CD4-positive, CD25-positive, alpha-beta regulatory T cell (primary cell): ENCODE measurements at regions not wholly inside any gene's neighbourhood (a gene's known extent, or its start where the extent isn't known, plus 50 kb on each side); places are given as distances from the start of the nearest gene placed in this dataset.

Experiments
- ATAC-seq, 2 donors: fragments of 150-1000 bp; cut with Tn5 transposase; one replicate each; pipeline ENCODE4 v1.10.0; 2021; ENCODE audit warnings: low read depth in 2 of 2, moderate number of reproducible peaks in 2 of 2, moderate library complexity in 1 of 2
- DNase-seq, 3 donors: peaks; one replicate each; pipeline versions ENCODE4 v3.0.0 to v3.0.0-alpha.2; 2012 to 2022; ENCODE audit warnings: mixed read lengths in 1 of 3
- H3K27ac ChIP-seq: one replicate; pipeline ENCODE4 v1.7.0; 2013; ENCODE audit warnings: mild to moderate bottlenecking, low read length; ENCODE audit not compliant: insufficient read depth, poor library complexity, severe bottlenecking
- H3K27me3 ChIP-seq: one replicate; pipeline ENCODE4 v1.7.0; 2013; ENCODE audit warnings: low read length; ENCODE audit not compliant: control insufficient read depth, insufficient read depth
- H3K36me3 ChIP-seq: one replicate; pipeline ENCODE4 v1.7.0; 2013; ENCODE audit warnings: mild to moderate bottlenecking, low read length, moderate library complexity; ENCODE audit not compliant: control insufficient read depth, insufficient read depth
- H3K4me1 ChIP-seq: 2 replicates; pipeline ENCODE4 v1.7.0; 2013; ENCODE audit warnings: mild to moderate bottlenecking, low read length; ENCODE audit not compliant: insufficient read depth, control insufficient read depth, poor library complexity, severe bottlenecking
- H3K4me3 ChIP-seq: one replicate; pipeline ENCODE4 v1.7.0; 2013; ENCODE audit warnings: low read depth, mild to moderate bottlenecking, low read length, moderate library complexity
- H3K9me3 ChIP-seq, 2 experiments: 1 replicate in 1 of 2; 2 replicates in 1 of 2; pipeline ENCODE4 v1.7.0; 2013; ENCODE audit warnings: low read length in 2 of 2, mild to moderate bottlenecking in 1 of 2, moderate library complexity in 1 of 2; ENCODE audit not compliant: control insufficient read depth in 2 of 2
- H3K27ac Mint-ChIP-seq, 3 donors: one replicate each; pipeline ENCODE4 v1.8.0; 2020 to 2022; ENCODE audit warnings: mild to moderate bottlenecking in 3 of 3, mixed read lengths in 3 of 3, moderate library complexity in 2 of 3
- H3K27me3 Mint-ChIP-seq: one replicate; pipeline ENCODE4 v1.8.0; 2022; ENCODE audit warnings: mild to moderate bottlenecking, mixed read lengths
- H3K36me3 Mint-ChIP-seq: one replicate; pipeline ENCODE4 v1.8.0; 2020; ENCODE audit warnings: mixed read lengths
- H3K4me1 Mint-ChIP-seq, 4 donors: one replicate each; pipeline ENCODE4 v1.8.0; 2020 to 2022; ENCODE audit warnings: mixed read lengths in 4 of 4, mild to moderate bottlenecking in 1 of 4
- H3K4me3 Mint-ChIP-seq, 4 donors: one replicate each; pipeline ENCODE4 v1.8.0; 2020 to 2022; ENCODE audit warnings: mild to moderate bottlenecking in 4 of 4, mixed read lengths in 4 of 4, moderate library complexity in 3 of 4
- H3K9me3 Mint-ChIP-seq, 7 donors: one replicate each; pipeline ENCODE4 v1.8.0; 2020 to 2022; ENCODE audit warnings: mixed read lengths in 7 of 7, mild to moderate bottlenecking in 3 of 7, moderate library complexity in 2 of 7

GRCh38 chr5:117246424-117246823 is 671.8 kb upstream of the SEMA6A start:
- Mint-ChIP-seq H3K4me1 (no peaks in the 10 kb centered on the region), H3K36me3 (no peaks in the 10 kb centered on the region), H3K27me3 (peaks cover 4% of the 10 kb centered on the region), H3K4me3 (no peak overlapping the region), H3K9me3 (peaks cover 0 to 7% (median 3%) of the 10 kb centered on the region in 7 donors), H3K27ac (no peak overlapping the region)
- Histone ChIP-seq H3K4me1 (no peaks in the 10 kb centered on the region), H3K4me3 (no peak overlapping the region), H3K36me3 (no peaks in the 10 kb centered on the region), H3K27me3 (no peaks in the 10 kb centered on the region), H3K27ac (no peak overlapping the region), H3K9me3 (no peaks in the 10 kb centered on the region)
- no peak for ATAC-seq
- DNase-seq: no peak

- no peak for ATAC-seq
- no peaks in the 10 kb centered on the region for H3K27me3 ChIP-seq
- no peak overlapping the region for H3K4me3 ChIP-seq
- Mint-ChIP-seq H3K27ac (no peak overlapping the region), H3K4me3 (no peak overlapping the region), H3K4me1 (no peaks in the 10 kb centered on the region), H3K36me3 (no peaks in the 10 kb centered on the region), H3K9me3 (peaks cover 2 to 15% (median 4%) of the 10 kb centered on the region in 7 donors), H3K27me3 (peaks cover 4% of the 10 kb centered on the region)
- no peaks in the 10 kb centered on the region for H3K9me3 ChIP-seq
- no peaks in the 10 kb centered on the region for H3K4me1 ChIP-seq
- no peak overlapping the region for H3K27ac ChIP-seq
- no peak for DNase-seq
- no peaks in the 10 kb centered on the region for H3K36me3 ChIP-seq
Observed at GRCh38 chr5:117245130-117245529, 670.5 kb upstream of the SEMA6A start.

GRCh38 chr5:117242028-117242427 is 667.4 kb upstream of the SEMA6A start:
- ATAC-seq: no peak
- H3K4me1 ChIP-seq: no peaks in the 10 kb centered on the region
- no peak overlapping the region for H3K4me3 ChIP-seq
- H3K27me3 ChIP-seq: no peaks in the 10 kb centered on the region
- no peaks in the 10 kb centered on the region for H3K9me3 ChIP-seq
- Mint-ChIP-seq H3K27ac (no peak overlapping the region), H3K4me1 (no peaks in the 10 kb centered on the region), H3K4me3 (no peak overlapping the region), H3K9me3 (peaks cover 0 to 16% (median 6%) of the 10 kb centered on the region in 7 donors), H3K27me3 (peaks cover 4% of the 10 kb centered on the region), H3K36me3 (no peaks in the 10 kb centered on the region)
- H3K27ac ChIP-seq: no peak overlapping the region
- no peak for DNase-seq
- H3K36me3 ChIP-seq: no peaks in the 10 kb centered on the region

DNA sequence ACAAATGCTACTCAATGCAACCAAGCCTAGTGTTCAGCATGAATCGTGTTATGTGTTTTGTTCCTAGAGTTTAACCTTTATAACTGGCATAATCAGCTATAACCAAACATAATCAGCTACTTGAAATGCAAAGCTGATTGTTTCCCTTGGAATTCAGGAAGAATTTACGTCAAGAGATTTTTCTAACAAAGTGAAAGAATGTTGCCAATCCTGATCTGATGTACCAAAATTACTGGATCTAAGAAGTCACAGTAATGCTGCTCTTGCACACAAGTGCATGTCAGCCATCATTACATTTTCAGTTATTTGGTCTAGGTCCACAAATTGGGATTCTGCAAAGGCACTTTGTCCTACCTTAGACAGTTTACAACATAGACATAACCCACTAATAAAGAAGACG is 662.3 kb upstream of the SEMA6A start:
- H3K27ac ChIP-seq: no peak overlapping the region
- no peak overlapping the region for H3K4me3 Mint-ChIP-seq
- no peak for ATAC-seq
- H3K36me3 Mint-ChIP-seq: no peaks in the 10 kb centered on the region
- H3K9me3 Mint-ChIP-seq: peaks cover 0 to 19% (median 3%) of the 10 kb centered on the region in 7 donors
- H3K27ac Mint-ChIP-seq: no peak overlapping the region
- H3K36me3 ChIP-seq: no peaks in the 10 kb centered on the region
- H3K4me3 ChIP-seq: no peak overlapping the region
- no peak for DNase-seq
- H3K9me3 ChIP-seq: no peaks in the 10 kb centered on the region
- H3K4me1 Mint-ChIP-seq: no peaks in the 10 kb centered on the region
- H3K27me3 Mint-ChIP-seq: no peaks in the 10 kb centered on the region
- no peaks in the 10 kb centered on the region for H3K27me3 ChIP-seq
- no peaks in the 10 kb centered on the region for H3K4me1 ChIP-seq

DNA sequence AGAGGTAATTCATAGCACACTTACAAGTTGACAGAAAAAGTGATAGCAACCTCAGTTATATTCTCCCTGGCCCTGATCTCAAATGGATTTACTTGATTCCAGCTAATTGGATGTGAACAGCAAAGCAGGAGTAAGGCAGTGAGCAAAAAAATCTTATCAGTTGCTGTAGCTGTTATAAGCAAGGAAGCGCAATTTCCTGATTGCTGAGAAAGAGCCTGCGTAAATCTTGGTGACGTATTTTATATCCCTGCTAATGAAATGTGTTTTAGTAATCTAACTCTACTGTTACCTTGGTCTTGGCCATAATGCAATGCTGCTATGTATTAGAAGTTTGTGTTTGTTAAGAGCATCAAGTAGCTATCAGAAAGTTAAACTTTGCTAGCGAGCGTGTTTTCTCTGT is 661.2 kb upstream of the SEMA6A start:
- Histone ChIP-seq H3K36me3 (no peaks in the 10 kb centered on the region), H3K9me3 (no peaks in the 10 kb centered on the region), H3K27ac (no peak overlapping the region), H3K4me3 (no peak overlapping the region), H3K4me1 (no peaks in the 10 kb centered on the region), H3K27me3 (no peaks in the 10 kb centered on the region)
- ATAC-seq (no peak), DNase-seq (no peak)
- no peaks in the 10 kb centered on the region for H3K36me3 Mint-ChIP-seq
- no peaks in the 10 kb centered on the region for H3K27me3 Mint-ChIP-seq
- no peak overlapping the region for H3K27ac Mint-ChIP-seq
- no peaks in the 10 kb centered on the region for H3K4me1 Mint-ChIP-seq
- H3K9me3 Mint-ChIP-seq: peaks cover 0 to 17% (median 3%) of the 10 kb centered on the region in 7 donors
- H3K4me3 Mint-ChIP-seq: no peak overlapping the region

DNA sequence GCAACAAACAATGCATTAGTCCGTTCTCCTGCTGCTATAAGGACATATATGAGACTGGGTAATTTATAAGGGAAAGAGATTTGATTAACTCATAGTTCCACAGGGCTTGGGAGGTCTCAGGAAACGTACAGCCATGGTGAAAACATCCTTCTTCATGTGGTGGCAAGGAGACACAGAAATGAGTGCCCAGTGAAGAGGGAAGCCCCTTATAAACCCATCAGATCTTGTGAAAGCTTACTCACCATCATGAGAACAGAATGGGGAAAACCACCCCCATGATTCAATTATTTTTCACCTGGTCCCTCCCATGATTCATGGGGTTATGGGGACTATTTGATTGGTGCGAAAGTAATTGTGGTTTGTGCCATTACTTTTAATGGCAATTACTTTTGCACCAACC is 655.8 kb upstream of the SEMA6A start:
- Histone ChIP-seq H3K36me3 (no peaks in the 10 kb centered on the region), H3K4me1 (no peaks in the 10 kb centered on the region), H3K27me3 (no peaks in the 10 kb centered on the region), H3K4me3 (no peak overlapping the region), H3K9me3 (no peaks in the 10 kb centered on the region), H3K27ac (no peak overlapping the region)
- no peak for DNase-seq
- Mint-ChIP-seq H3K27ac (no peak overlapping the region), H3K36me3 (no peaks in the 10 kb centered on the region), H3K27me3 (no peaks in the 10 kb centered on the region), H3K4me3 (no peak overlapping the region), H3K4me1 (no peaks in the 10 kb centered on the region), H3K9me3 (peaks cover 0 to 10% (median 1%) of the 10 kb centered on the region in 7 donors)
- no peak for ATAC-seq

- H3K27ac Mint-ChIP-seq: no peak overlapping the region
- Histone ChIP-seq H3K4me3 (no peak overlapping the region), H3K27ac (no peak overlapping the region), H3K27me3 (no peaks in the 10 kb centered on the region), H3K4me1 (no peaks in the 10 kb centered on the region), H3K9me3 (no peaks in the 10 kb centered on the region), H3K36me3 (no peaks in the 10 kb centered on the region)
- H3K4me3 Mint-ChIP-seq: no peak overlapping the region
- ATAC-seq (no peak), DNase-seq (no peak)
- H3K4me1 Mint-ChIP-seq: peaks cover 0 to 2% (median 0%) of the 10 kb centered on the region in 4 donors
- no peaks in the 10 kb centered on the region for H3K27me3 Mint-ChIP-seq
- H3K9me3 Mint-ChIP-seq: peaks cover 0 to 13% (median 6%) of the 10 kb centered on the region in 7 donors
- H3K36me3 Mint-ChIP-seq: no peaks in the 10 kb centered on the region
Observed at GRCh38 chr5:117220730-117221129, 646.1 kb upstream of the SEMA6A start.

GRCh38 chr5:117218789-117219188 is 644.2 kb upstream of the SEMA6A start:
- H3K4me3 ChIP-seq: no peak overlapping the region
- peaks cover 0 to 7% of the 10 kb centered on the region in 2 experiments for H3K9me3 ChIP-seq
- no peak for DNase-seq
- H3K4me3 Mint-ChIP-seq: no peak overlapping the region
- H3K27me3 Mint-ChIP-seq: no peaks in the 10 kb centered on the region
- H3K27ac ChIP-seq: no peak overlapping the region
- no peak overlapping the region for H3K27ac Mint-ChIP-seq
- peaks cover 0 to 2% (median 0%) of the 10 kb centered on the region in 4 donors for H3K4me1 Mint-ChIP-seq
- H3K36me3 Mint-ChIP-seq: no peaks in the 10 kb centered on the region
- H3K9me3 Mint-ChIP-seq: peaks cover 0 to 13% (median 7%) of the 10 kb centered on the region in 7 donors
- H3K4me1 ChIP-seq: no peaks in the 10 kb centered on the region
- no peak for ATAC-seq
- H3K27me3 ChIP-seq: no peaks in the 10 kb centered on the region
- no peaks in the 10 kb centered on the region for H3K36me3 ChIP-seq
